ENCODE measurements at regions not wholly inside any gene's neighbourhood (a gene's known extent, or its start where the extent isn't known, plus 50 kb on each side); places are given as distances from the start of the nearest gene placed in this dataset.
"Not testable (repeated sequence)": the region's sequence is repeated elsewhere in the genome, so short reads cannot be mapped to it uniquely, and the experiment has no call there.

GRCh38 chr1:118395430-118395991, 210.5 kb upstream of the SPAG17 start:
- intact Hi-C loops (cut with DNase I; ENCODE audit: low total_unique reads): no loop called here
- no peak for DNase-seq (ENCODE audit: low spot score in 2 of 2)
- WGBS, 2 donors: 59 to 65% methylated on average over 7 of the region's 7 CpGs
- TF ChIP-seq CTCF (IDR thresholded peaks at IDR 0.05): no peak
- TF ChIP-seq POLR2A (IDR thresholded peaks at IDR 0.05): no peak
- H3K4me3 ChIP-seq (ENCODE audit: low read depth, poor library complexity, severe bottlenecking): no peak overlapping the region

- TF ChIP-seq POLR2A (IDR thresholded peaks at IDR 0.05) (no peak), CTCF (IDR thresholded peaks at IDR 0.05) (no peak)
- intact Hi-C loops (cut with DNase I; ENCODE audit: low total_unique reads): no loop called here
- 84 to 94% methylated on average over 1 of the region's 1 CpG for WGBS, 2 donors
- DNase-seq (ENCODE audit: low spot score in 2 of 2): no peak
- H3K4me3 ChIP-seq (ENCODE audit: low read depth, poor library complexity, severe bottlenecking): no peak overlapping the region
Observed at GRCh38 chr1:118390955-118391354, 205.9 kb upstream of the SPAG17 start.

- DNase-seq (ENCODE audit: low spot score in 2 of 2): no peak
- no peak overlapping the region for H3K4me3 ChIP-seq (ENCODE audit: low read depth, poor library complexity, severe bottlenecking)
- intact Hi-C loops (cut with DNase I; ENCODE audit: low total_unique reads): no loop called here
- 70 to 76% methylated on average over 4 of the region's 4 CpGs for WGBS, 2 donors
- TF ChIP-seq CTCF (IDR thresholded peaks at IDR 0.05) (no peak), POLR2A (IDR thresholded peaks at IDR 0.05) (no peak)
Observed at GRCh38 chr1:118388301-118388959, 203.4 kb upstream of the SPAG17 start.

GRCh38 chr1:118381197-118381869, 196.3 kb upstream of the SPAG17 start:
- H3K4me3 ChIP-seq (ENCODE audit: low read depth, poor library complexity, severe bottlenecking): no peak overlapping the region
- WGBS, 2 donors: 30 to 33% methylated on average over 1 of the region's 1 CpG
- no peak for DNase-seq (ENCODE audit: low spot score in 2 of 2)
- TF ChIP-seq CTCF (IDR thresholded peaks at IDR 0.05): no peak
- intact Hi-C loops (cut with DNase I; ENCODE audit: low total_unique reads): no loop called here

GRCh38 chr1:118377183-118377582, 192.2 kb upstream of the SPAG17 start:
- DNase-seq (ENCODE audit: low spot score in 2 of 2); H3K4me3 ChIP-seq (ENCODE audit: low read depth, poor library complexity, severe bottlenecking); intact Hi-C loops (cut with DNase I; ENCODE audit: low total_unique reads): not testable (repeated sequence)
- WGBS, 2 donors: 87 to 93% methylated on average over 2 of the region's 2 CpGs

GRCh38 chr1:118371612-118372011, 186.6 kb upstream of the SPAG17 start:
- DNase-seq (ENCODE audit: low spot score in 2 of 2): no peak
- TF ChIP-seq CTCF (IDR thresholded peaks at IDR 0.05) (no peak), POLR2A (IDR thresholded peaks at IDR 0.05) (no peak)
- no peak overlapping the region for H3K4me3 ChIP-seq (ENCODE audit: low read depth, poor library complexity, severe bottlenecking)
- intact Hi-C loops (cut with DNase I; ENCODE audit: low total_unique reads): no loop called here

All from lower leg skin (tissue), 4 donors.